Keratinocyte (primary cell): ENCODE measurements at regions not wholly inside any gene's neighbourhood (a gene's known extent, or its start where the extent isn't known, plus 50 kb on each side); places are given as distances from the start of the nearest gene placed in this dataset.

Source experiments
- DNase-seq: peaks from one replicate; pipeline ENCODE4 v3.0.0-alpha.2; 2011; ENCODE audit warnings: low read depth, missing footprints, low spot score
- FAIRE-seq: peaks from 2 replicates; lab custom pipeline; 2011; peaks lifted over from hg19 to GRCh38; lab: Jason Lieb, UNC
- H2AFZ ChIP-seq: 2 replicates; pipeline ENCODE4 v1.6.0; 2012; ENCODE audit warnings: low read length, control low read depth, inconsistent platforms; ENCODE audit not compliant: control insufficient read depth
- H3K27ac ChIP-seq: 2 replicates; pipeline ENCODE4 v1.5.1; 2011; ENCODE audit warnings: low read length; ENCODE audit not compliant: control insufficient read depth, insufficient read depth
- H3K27me3 ChIP-seq: 3 replicates; pipeline ENCODE4 v1.6.0; 2011; ENCODE audit warnings: low read length; ENCODE audit not compliant: control insufficient read depth, insufficient read depth; ENCODE audit errors: extremely low read depth
- H3K36me3 ChIP-seq, 2 experiments: 2 replicates in 1 of 2; 3 replicates in 1 of 2; pipeline ENCODE4 v1.5.1; 2011; ENCODE audit warnings: low read length in 2 of 2, mild to moderate bottlenecking in 1 of 2; ENCODE audit not compliant: control insufficient read depth in 2 of 2, insufficient read depth in 2 of 2; ENCODE audit errors: extremely low read depth in 1 of 2
- H3K4me1 ChIP-seq: 3 replicates; pipeline ENCODE4 v1.5.1; 2011; ENCODE audit warnings: low read length; ENCODE audit not compliant: control insufficient read depth, insufficient read depth; ENCODE audit errors: extremely low read depth
- H3K4me2 ChIP-seq: 3 replicates; pipeline ENCODE4 v1.6.0; 2011; ENCODE audit warnings: low read depth, low read length; ENCODE audit not compliant: control insufficient read depth, insufficient read depth; ENCODE audit errors: extremely low read depth
- H3K4me3 ChIP-seq, 3 experiments: fragments of 200-600 bp in 1 of 3; sonication (generic) in 1 of 3; 2 replicates in 2 of 3; 3 replicates in 1 of 3; pipeline ENCODE4 v1.5.1; 2011 to 2016; ENCODE audit warnings: low read length in 3 of 3, mild to moderate bottlenecking in 3 of 3, control low read depth in 2 of 3, inconsistent platforms in 1 of 3, low read depth in 1 of 3, mixed read lengths in 1 of 3, mixed run types in 1 of 3, moderate library complexity in 1 of 3; ENCODE audit not compliant: control insufficient read depth in 2 of 3, insufficient read depth in 2 of 3; ENCODE audit errors: extremely low read depth in 1 of 3
- H3K79me2 ChIP-seq: 2 replicates; pipeline ENCODE4 v1.6.0; 2012; ENCODE audit warnings: low read length; ENCODE audit not compliant: control insufficient read depth, insufficient read depth
- H3K9ac ChIP-seq: 3 replicates; pipeline ENCODE4 v1.6.0; 2011; ENCODE audit warnings: low read length; ENCODE audit not compliant: control insufficient read depth, insufficient read depth; ENCODE audit errors: extremely low read depth
- H3K9me1 ChIP-seq: 3 replicates; pipeline ENCODE4 v1.6.0; 2011; ENCODE audit warnings: low read length; ENCODE audit not compliant: control insufficient read depth, insufficient read depth; ENCODE audit errors: extremely low read depth
- H3K9me3 ChIP-seq: 2 replicates; pipeline ENCODE4 v1.5.1; 2012; ENCODE audit warnings: low read depth, low read length; ENCODE audit not compliant: control insufficient read depth
- H4K20me1 ChIP-seq: 3 replicates; pipeline ENCODE4 v1.6.0; 2011; ENCODE audit warnings: low read length; ENCODE audit not compliant: control insufficient read depth, insufficient read depth; ENCODE audit errors: extremely low read depth
- EZH2 ChIP-seq: IDR thresholded peaks from one replicate; pipeline ENCODE4 v1.6.1; 2012; ENCODE audit warnings: inconsistent platforms, mild to moderate bottlenecking, low read length, moderate library complexity
- dilution Hi-C: fragments of 300-500 bp; cut with MboI; formaldehyde crosslinking; loops from one replicate; pipeline ENCODE4 v1.7.0; 2020; ENCODE audit warnings: low sequenced_read_pairs; ENCODE audit not compliant: extremely low pct_ligation_motif_present
- TF ChIP-seq, protein P1 (sequence below), 3 experiments: IDR thresholded peaks in 1 of 3; conservative IDR thresholded peaks in 1 of 3; optimal IDR thresholded peaks in 1 of 3; 2 replicates in 2 of 3; 3 replicates in 1 of 3; pipeline versions ENCODE3 to v1.5.1; 2011; ENCODE audit warnings: low read length in 3 of 3, mild to moderate bottlenecking in 3 of 3, moderate library complexity in 2 of 3, control low read depth in 1 of 3, inconsistent platforms in 1 of 3; ENCODE audit not compliant: insufficient read depth in 2 of 3; ENCODE audit errors: extremely low read depth in 1 of 3

DNA sequence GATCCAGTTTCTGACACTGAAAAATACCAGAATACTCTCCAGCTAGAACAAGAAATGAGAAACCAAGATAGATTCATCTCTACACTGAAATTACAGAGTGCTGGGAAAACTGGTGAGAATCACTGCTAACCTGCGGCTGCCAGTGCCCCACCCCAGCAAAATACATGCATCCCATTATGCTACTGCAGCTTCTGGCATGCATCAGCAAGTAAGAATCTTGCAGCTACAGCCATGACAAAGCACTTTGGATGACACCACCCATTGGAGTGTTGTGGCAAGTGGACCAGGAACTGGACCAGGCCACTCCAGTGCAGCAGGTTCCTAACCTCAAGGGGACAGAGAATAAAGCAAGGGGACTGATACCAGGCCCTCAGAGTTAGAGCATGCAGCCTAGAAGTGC lies 378.8 kb upstream of the ETAA1 start:
- dilution Hi-C loops: no loop called here
- DNase-seq: no peak
- Histone ChIP-seq H3K4me1 (peaks cover 4% of the 10 kb centered on the region), H2AFZ (no peak overlapping the region), H3K27me3 (no peaks in the 10 kb centered on the region), H3K79me2 (no peaks in the 10 kb centered on the region), H3K9ac (no peak overlapping the region), H3K4me2 (no peak overlapping the region), H3K4me3 (no peak overlapping the region), H3K9me3 (no peaks in the 10 kb centered on the region), H3K9me1 (no peaks in the 10 kb centered on the region), H4K20me1 (no peaks in the 10 kb centered on the region), H3K27ac (no peak overlapping the region), H3K36me3 (no peaks in the 10 kb centered on the region)
- TF ChIP-seq EZH2: no peak
- no peak for FAIRE-seq

DNA sequence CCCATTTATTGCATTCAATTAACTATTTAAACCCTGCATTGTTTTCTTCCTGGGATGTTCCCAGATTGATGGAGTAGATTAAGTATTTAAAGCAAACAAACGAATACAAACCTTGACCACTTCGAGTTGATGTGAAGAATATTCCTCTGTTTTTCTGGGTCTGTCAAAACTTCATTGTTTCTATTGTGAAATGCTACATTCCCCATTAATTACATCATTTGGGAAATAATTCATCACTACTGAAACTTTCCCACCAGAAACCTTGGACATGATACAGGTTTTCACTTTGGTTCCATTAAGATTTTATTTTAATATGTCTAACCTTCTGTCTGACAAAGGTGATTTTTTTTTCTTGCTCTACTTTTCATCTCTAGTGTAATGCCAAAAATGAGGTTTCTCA lies 365.1 kb upstream of the ETAA1 start:
- H3K4me2 ChIP-seq: no peak overlapping the region
- no peaks in the 10 kb centered on the region for H3K4me1 ChIP-seq
- dilution Hi-C loops: no loop called here
- no peaks in the 10 kb centered on the region for H3K36me3 ChIP-seq
- no peak overlapping the region for H3K9ac ChIP-seq
- no peaks in the 10 kb centered on the region for H4K20me1 ChIP-seq
- TF ChIP-seq, protein P1, sequence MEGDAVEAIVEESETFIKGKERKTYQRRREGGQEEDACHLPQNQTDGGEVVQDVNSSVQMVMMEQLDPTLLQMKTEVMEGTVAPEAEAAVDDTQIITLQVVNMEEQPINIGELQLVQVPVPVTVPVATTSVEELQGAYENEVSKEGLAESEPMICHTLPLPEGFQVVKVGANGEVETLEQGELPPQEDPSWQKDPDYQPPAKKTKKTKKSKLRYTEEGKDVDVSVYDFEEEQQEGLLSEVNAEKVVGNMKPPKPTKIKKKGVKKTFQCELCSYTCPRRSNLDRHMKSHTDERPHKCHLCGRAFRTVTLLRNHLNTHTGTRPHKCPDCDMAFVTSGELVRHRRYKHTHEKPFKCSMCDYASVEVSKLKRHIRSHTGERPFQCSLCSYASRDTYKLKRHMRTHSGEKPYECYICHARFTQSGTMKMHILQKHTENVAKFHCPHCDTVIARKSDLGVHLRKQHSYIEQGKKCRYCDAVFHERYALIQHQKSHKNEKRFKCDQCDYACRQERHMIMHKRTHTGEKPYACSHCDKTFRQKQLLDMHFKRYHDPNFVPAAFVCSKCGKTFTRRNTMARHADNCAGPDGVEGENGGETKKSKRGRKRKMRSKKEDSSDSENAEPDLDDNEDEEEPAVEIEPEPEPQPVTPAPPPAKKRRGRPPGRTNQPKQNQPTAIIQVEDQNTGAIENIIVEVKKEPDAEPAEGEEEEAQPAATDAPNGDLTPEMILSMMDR (optimal IDR thresholded peaks at IDR 0.05 in 1 of 3, IDR thresholded peaks at IDR 0.05 in 1 of 3, conservative IDR thresholded peaks at IDR 0.05 in 1 of 3; ENCODE audit: extremely low read depth in 1 of 3, insufficient read depth in 2 of 3, low read length in 3 of 3): no peak
- no peak for TF ChIP-seq EZH2
- FAIRE-seq (no peak), DNase-seq (no peak)
- H2AFZ ChIP-seq: no peak overlapping the region
- no peaks in the 10 kb centered on the region for H3K79me2 ChIP-seq
- H3K27ac ChIP-seq: no peak overlapping the region
- no peaks in the 10 kb centered on the region for H3K9me1 ChIP-seq
- no peaks in the 10 kb centered on the region for H3K27me3 ChIP-seq
- H3K4me3 ChIP-seq: no peak overlapping the region
- no peaks in the 10 kb centered on the region for H3K9me3 ChIP-seq

- Histone ChIP-seq H3K4me3 (no peak overlapping the region), H3K27ac (no peak overlapping the region), H3K27me3 (no peaks in the 10 kb centered on the region), H3K4me2 (no peak overlapping the region), H3K9ac (no peak overlapping the region), H3K9me3 (no peaks in the 10 kb centered on the region), H3K36me3 (no peaks in the 10 kb centered on the region), H4K20me1 (no peaks in the 10 kb centered on the region), H3K79me2 (no peaks in the 10 kb centered on the region), H2AFZ (no peak overlapping the region), H3K4me1 (no peaks in the 10 kb centered on the region), H3K9me1 (no peaks in the 10 kb centered on the region)
- dilution Hi-C loops: no loop called here
- TF ChIP-seq EZH2: no peak
- TF ChIP-seq, protein P1 (optimal IDR thresholded peaks at IDR 0.05 in 1 of 3, IDR thresholded peaks at IDR 0.05 in 1 of 3, conservative IDR thresholded peaks at IDR 0.05 in 1 of 3; ENCODE audit: extremely low read depth in 1 of 3, insufficient read depth in 2 of 3, low read length in 3 of 3): no peak
- FAIRE-seq (no peak), DNase-seq (no peak)
These were observed 360.7 kb upstream of the ETAA1 start for GRCh38 chr2:67036444-67036843.
